ENCODE measurements at regions not wholly inside any gene's neighbourhood (a gene's known extent, or its start where the extent isn't known, plus 50 kb on each side); places are given as distances from the start of the nearest gene placed in this dataset.

DNA sequence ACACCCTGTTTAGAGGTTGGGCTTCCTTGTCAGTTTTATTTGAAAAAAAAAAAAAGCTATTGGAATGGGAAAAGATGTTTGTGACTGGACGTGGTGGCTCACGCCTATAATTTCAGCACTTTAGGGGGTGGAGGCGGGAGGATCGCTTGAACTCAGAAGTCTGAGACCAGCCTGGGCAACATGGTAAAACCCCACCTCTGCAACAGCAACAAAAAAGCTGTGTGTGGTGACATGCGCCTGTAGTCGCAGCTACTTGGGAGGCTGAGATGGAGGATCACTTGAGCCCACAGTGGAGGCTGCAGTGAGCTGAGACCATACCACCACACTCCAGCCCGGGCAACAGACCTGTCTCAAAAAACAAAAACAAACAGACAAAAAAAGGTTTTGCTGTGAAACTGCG, 66.1 kb upstream of the SIAH1 start:
- TF ChIP-seq CTCF (IDR thresholded peaks at IDR 0.05) (no peak), POLR2AphosphoS5 (IDR thresholded peaks at IDR 0.05; ENCODE audit: low read depth, low read length) (no peak), REST (IDR thresholded peaks at IDR 0.05; ENCODE audit: insufficient read depth in 1 of 2, low read depth in 2 of 2, low read length in 1 of 2) (no peak), TCF7L2 (IDR thresholded peaks at IDR 0.05; ENCODE audit: low read depth, low read length) (no peak), SIN3A (IDR thresholded peaks at IDR 0.05; ENCODE audit: borderline replicate concordance, insufficient read depth, low read depth, low read length) (no peak)

All from Panc1 (cell line).